ENCODE measurements at regions not wholly inside any gene's neighbourhood (a gene's known extent, or its start where the extent isn't known, plus 50 kb on each side); places are given as distances from the start of the nearest gene placed in this dataset.
"Not testable (repeated sequence)": the region's sequence is repeated elsewhere in the genome, so short reads cannot be mapped to it uniquely, and the experiment has no call there.

GRCh38 chr1:187070076-187070475 lies 241.3 kb downstream of the PLA2G4A start:
- Histone ChIP-seq H3K4me1 (no peaks in the 10 kb centered on the region), H3K36me3 (no peaks in the 10 kb centered on the region), H3K27ac (no peak overlapping the region), H3K9me3 (peaks cover 0 to 16% (median 1%) of the 10 kb centered on the region in 8 donors), H3K4me3 (no peak overlapping the region), H3K27me3 (replicated peaks in 1 of 7) (no peaks in the 10 kb centered on the region)
- no peak for DNase-seq
- TF ChIP-seq CTCF (IDR thresholded peaks at IDR 0.05 in 8 of 11, conservative IDR thresholded peaks at IDR 0.05 in 3 of 11) (no peak), POLR2AphosphoS5 (IDR thresholded peaks at IDR 0.05) (no peak), POLR2A (IDR thresholded peaks at IDR 0.05) (no peak)
- intact Hi-C loops (cut with DNase I; ENCODE audit: low total_unique reads), result no loop called here
- 61 to 80% (median 74%) methylated on average over 3 of the region's 3 CpGs for WGBS, 5 donors

- Histone ChIP-seq H3K4me3 (peak overlapping the region in 6 of 8 donors; percentile 18 to 64 (median 28)), H3K9me3 (peaks cover 0 to 16% (median 1%) of the 10 kb centered on the region in 8 donors), H3K27ac (peak overlapping the region in 2 of 8 donors; percentile 41 to 46)
- H3K36me3 ChIP-seq; H3K27me3 ChIP-seq (replicated peaks in 1 of 7); intact Hi-C loops (cut with DNase I; ENCODE audit: low total_unique reads); DNase-seq; H3K4me1 ChIP-seq: not testable (repeated sequence)
- WGBS, 5 donors, result 71 to 76% (median 73%) methylated on average over 28 to 29 of the region's 29 CpGs
These were observed 243.7 kb downstream of the PLA2G4A start for GRCh38 chr1:187072262-187073034.

- H3K27me3 ChIP-seq (replicated peaks in 1 of 7); H3K4me1 ChIP-seq; DNase-seq; H3K36me3 ChIP-seq; intact Hi-C loops (cut with DNase I; ENCODE audit: low total_unique reads): not testable (repeated sequence)
- WGBS, 5 donors, result 57 to 86% (median 74%) methylated on average over 11 to 13 of the region's 13 CpGs
- Histone ChIP-seq H3K27ac (peak overlapping the region in 2 of 8 donors; percentile 36 to 41), H3K4me3 (peak overlapping the region in 5 of 8 donors; percentile 22 to 64 (median 29)), H3K9me3 (peaks cover 0 to 16% (median 1%) of the 10 kb centered on the region in 8 donors)
- peak in 1 of 3 donors; percentile 18 for TF ChIP-seq POLR2AphosphoS5 (IDR thresholded peaks at IDR 0.05)
These were observed 244.3 kb downstream of the PLA2G4A start for GRCh38 chr1:187073035-187073560.

- 92 to 98% (median 94%) methylated on average over 27 to 35 of the region's 35 CpGs for WGBS, 5 donors
- peak; percentile 71 for DNase-seq
- H3K27me3 ChIP-seq (replicated peaks in 1 of 7); H3K4me1 ChIP-seq; H3K27ac ChIP-seq; intact Hi-C loops (cut with DNase I; ENCODE audit: low total_unique reads); H3K4me3 ChIP-seq; H3K36me3 ChIP-seq: not testable (repeated sequence)
- H3K9me3 ChIP-seq, result peaks cover 0 to 16% (median 1%) of the 10 kb centered on the region in 8 donors
These were observed 245.0 kb downstream of the PLA2G4A start for GRCh38 chr1:187073634-187074245.

GRCh38 chr1:187074445-187075048 lies 245.8 kb downstream of the PLA2G4A start:
- Histone ChIP-seq H3K27me3 (replicated peaks in 1 of 7) (no peaks in the 10 kb centered on the region), H3K4me1 (no peaks in the 10 kb centered on the region), H3K9me3 (peaks cover 0 to 16% (median 1%) of the 10 kb centered on the region in 8 donors), H3K27ac (no peak overlapping the region), H3K36me3 (no peaks in the 10 kb centered on the region), H3K4me3 (no peak overlapping the region)
- intact Hi-C loops (cut with DNase I; ENCODE audit: low total_unique reads), result no loop called here
- DNase-seq, result no peak
- 88 to 93% (median 90%) methylated on average over 8 to 10 of the region's 10 CpGs for WGBS, 5 donors
- TF ChIP-seq POLR2A (IDR thresholded peaks at IDR 0.05), result no peak
- TF ChIP-seq CTCF (IDR thresholded peaks at IDR 0.05 in 8 of 11, conservative IDR thresholded peaks at IDR 0.05 in 3 of 11), result no peak
- TF ChIP-seq POLR2AphosphoS5 (IDR thresholded peaks at IDR 0.05), result no peak
